Activated T-cell treated with anti-CD3 and anti-CD28 coated beads for 4 hours (primary cell): ENCODE measurements at regions not wholly inside any gene's neighbourhood (a gene's known extent, or its start where the extent isn't known, plus 50 kb on each side); places are given as distances from the start of the nearest gene placed in this dataset.

Source experiments
- DNase-seq: peaks from one replicate; pipeline ENCODE4 v3.0.0-alpha.2; 2020

GRCh38 chr5:74576941-74577456 lies 63.5 kb downstream of the ENC1 start:
- no peak for DNase-seq

- no peak for DNase-seq
Measured at GRCh38 chr5:74575741-74576538, 64.6 kb downstream of the ENC1 start.

GRCh38 chr5:74570250-74570649 lies 70.3 kb downstream of the ENC1 start:
- DNase-seq = no peak

- no peak for DNase-seq
Measured at GRCh38 chr5:74567411-74567995, 73.0 kb downstream of the ENC1 start.

- no peak for DNase-seq
Measured at GRCh38 chr5:74562122-74562521, 78.4 kb downstream of the ENC1 start.

GRCh38 chr5:74560245-74560644 lies 80.3 kb downstream of the ENC1 start:
- DNase-seq = no peak

GRCh38 chr5:74556631-74557595 lies 83.6 kb downstream of the ENC1 start:
- DNase-seq = no peak

- no peak for DNase-seq
Measured at GRCh38 chr5:74556006-74556405, 84.5 kb downstream of the ENC1 start.

GRCh38 chr5:74552101-74552500 lies 88.4 kb downstream of the ENC1 start:
- no peak for DNase-seq

- DNase-seq = no peak
Measured at GRCh38 chr5:74550927-74551326, 89.6 kb downstream of the ENC1 start.

GRCh38 chr5:74549384-74549783 lies 91.1 kb downstream of the ENC1 start:
- no peak for DNase-seq

GRCh38 chr5:74546796-74547195 lies 93.7 kb downstream of the ENC1 start:
- no peak for DNase-seq

GRCh38 chr5:74544811-74545210 lies 95.7 kb downstream of the ENC1 start:
- no peak for DNase-seq

GRCh38 chr5:74543162-74543995 lies 97.1 kb downstream of the ENC1 start:
- DNase-seq = no peak

- no peak for DNase-seq
Measured at GRCh38 chr5:74542482-74542881, 98.0 kb downstream of the ENC1 start.

- no peak for DNase-seq
Measured at GRCh38 chr5:74541381-74541781, 99.1 kb downstream of the ENC1 start.

- no peak for DNase-seq
Measured at GRCh38 chr5:74540622-74541021, 99.9 kb downstream of the ENC1 start.

- DNase-seq = no peak
Measured at GRCh38 chr5:74539986-74540385, 100.5 kb downstream of the ENC1 start.

GRCh38 chr5:74538206-74538661 lies 102.3 kb downstream of the ENC1 start:
- DNase-seq = no peak

GRCh38 chr5:74536658-74537057 lies 103.9 kb downstream of the ENC1 start:
- DNase-seq = no peak

GRCh38 chr5:74535926-74536325 lies 104.6 kb downstream of the ENC1 start:
- DNase-seq = no peak
